ENCODE measurements at regions not wholly inside any gene's neighbourhood (a gene's known extent, or its start where the extent isn't known, plus 50 kb on each side); places are given as distances from the start of the nearest gene placed in this dataset.

- TF ChIP-seq GATA2 (IDR thresholded peaks at IDR 0.05; ENCODE audit: insufficient read depth, insufficient read length, low read depth, low read length) = no peak
- TF ChIP-seq MAX (IDR thresholded peaks at IDR 0.05; ENCODE audit: insufficient read depth, insufficient read length) = no peak
- no peak for TF ChIP-seq FOS (IDR thresholded peaks at IDR 0.05; ENCODE audit: borderline replicate concordance, insufficient read depth, low read length)
- no peak for TF ChIP-seq POLR2AphosphoS5 (IDR thresholded peaks at IDR 0.05; ENCODE audit: insufficient read depth, low read depth, low read length)
- TF ChIP-seq EZH2 (IDR thresholded peaks at IDR 0.05; ENCODE audit: borderline replicate concordance, low read depth, low read length, severe bottlenecking) = no peak
- TF ChIP-seq MYC (IDR thresholded peaks at IDR 0.05; ENCODE audit: low read depth, low read length) = no peak
- TF ChIP-seq JUN (IDR thresholded peaks at IDR 0.05; ENCODE audit: borderline replicate concordance, insufficient read depth, insufficient read length, low read depth) = no peak
- TF ChIP-seq, protein P1, sequence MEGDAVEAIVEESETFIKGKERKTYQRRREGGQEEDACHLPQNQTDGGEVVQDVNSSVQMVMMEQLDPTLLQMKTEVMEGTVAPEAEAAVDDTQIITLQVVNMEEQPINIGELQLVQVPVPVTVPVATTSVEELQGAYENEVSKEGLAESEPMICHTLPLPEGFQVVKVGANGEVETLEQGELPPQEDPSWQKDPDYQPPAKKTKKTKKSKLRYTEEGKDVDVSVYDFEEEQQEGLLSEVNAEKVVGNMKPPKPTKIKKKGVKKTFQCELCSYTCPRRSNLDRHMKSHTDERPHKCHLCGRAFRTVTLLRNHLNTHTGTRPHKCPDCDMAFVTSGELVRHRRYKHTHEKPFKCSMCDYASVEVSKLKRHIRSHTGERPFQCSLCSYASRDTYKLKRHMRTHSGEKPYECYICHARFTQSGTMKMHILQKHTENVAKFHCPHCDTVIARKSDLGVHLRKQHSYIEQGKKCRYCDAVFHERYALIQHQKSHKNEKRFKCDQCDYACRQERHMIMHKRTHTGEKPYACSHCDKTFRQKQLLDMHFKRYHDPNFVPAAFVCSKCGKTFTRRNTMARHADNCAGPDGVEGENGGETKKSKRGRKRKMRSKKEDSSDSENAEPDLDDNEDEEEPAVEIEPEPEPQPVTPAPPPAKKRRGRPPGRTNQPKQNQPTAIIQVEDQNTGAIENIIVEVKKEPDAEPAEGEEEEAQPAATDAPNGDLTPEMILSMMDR (IDR thresholded peaks at IDR 0.05; ENCODE audit: extremely low read depth in 1 of 2, insufficient read depth in 1 of 2, low read depth in 1 of 2, low read length in 2 of 2) = no peak
- TF ChIP-seq POLR2A (IDR thresholded peaks at IDR 0.05; ENCODE audit: low read depth, low read length) = no peak
- ChIA-PET POLR2A (no interaction called here), CTCF (no interaction called here)
- FAIRE-seq = no peak
- Histone ChIP-seq H3K27ac (ENCODE audit: insufficient read depth, low read depth, low read length) (no peak overlapping the region), H3K4me2 (ENCODE audit: insufficient read depth, low read length) (no peak overlapping the region), H4K20me1 (replicated peaks; ENCODE audit: control insufficient read depth, extremely low read depth, insufficient read depth, low read length) (no peaks in the 10 kb centered on the region), H3K4me3 (replicated peaks in 1 of 3; ENCODE audit: insufficient read depth in 1 of 3, low read depth in 1 of 3, low read length in 3 of 3) (no peak overlapping the region), H3K9ac (replicated peaks; ENCODE audit: extremely low read depth, insufficient read depth, low read length) (no peak overlapping the region), H3K36me3 (ENCODE audit: control insufficient read depth in 2 of 2, extremely low read depth in 1 of 2, insufficient read depth in 2 of 2, low read length in 2 of 2) (no peaks in the 10 kb centered on the region), H3K9me1 (replicated peaks; ENCODE audit: control insufficient read depth, extremely low read depth, insufficient read depth, low read length) (no peaks in the 10 kb centered on the region), H3K79me2 (ENCODE audit: control insufficient read depth, insufficient read depth, low read length) (no peaks in the 10 kb centered on the region), H3K27me3 (ENCODE audit: control insufficient read depth in 2 of 2, insufficient read depth in 2 of 2, low read length in 2 of 2) (no peaks in the 10 kb centered on the region), H3K9me3 (replicated peaks; ENCODE audit: control insufficient read depth, insufficient read depth, low read length) (no peaks in the 10 kb centered on the region), H3K4me1 (ENCODE audit: control insufficient read depth, extremely low read depth, insufficient read depth, low read length) (no peaks in the 10 kb centered on the region), H2AFZ (ENCODE audit: low read depth, low read length) (no peak overlapping the region)
- no peak for DNase-seq (ENCODE audit: low read depth, low spot score)
- no TSS peak for BruUV-seq (replicated peaks)
- dilution Hi-C loops (cut with MboI; ENCODE audit: extremely low pct_ligation_motif_present, low sequenced_read_pairs) = no loop called here
- intact Hi-C loops (cut with micrococcal nuclease) = no loop called here
These were observed 205.1 kb upstream of the CTSO start for GRCh38 chr4:156158747-156159146.

Measured in endothelial cell of umbilical vein (primary cell).